ENCODE measurements at regions not wholly inside any gene's neighbourhood (a gene's known extent, or its start where the extent isn't known, plus 50 kb on each side); places are given as distances from the start of the nearest gene placed in this dataset.

DNA sequence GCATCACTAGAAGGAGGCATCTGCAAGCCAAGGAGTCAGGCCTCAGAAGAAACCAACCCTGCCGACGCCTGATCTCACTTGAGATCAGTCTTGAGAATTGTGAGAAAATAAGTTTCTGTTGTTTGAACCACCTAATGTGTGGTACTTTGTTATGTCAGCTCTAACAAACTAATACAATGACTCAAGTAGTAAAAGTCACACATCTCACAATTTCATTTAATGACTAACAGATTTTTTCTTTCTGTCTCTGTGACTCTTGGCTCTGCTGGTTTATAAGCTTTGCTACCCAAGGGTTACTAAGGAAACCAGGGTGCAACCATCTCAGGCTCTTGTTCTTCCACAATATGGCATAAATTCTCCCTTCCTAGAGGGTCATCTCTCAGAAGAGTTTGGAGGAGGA, 315.8 kb upstream of the GRAMD2B start:
- no peak for TF ChIP-seq NR2F2 (IDR thresholded peaks at IDR 0.05)
- TF ChIP-seq EGR1 (IDR thresholded peaks at IDR 0.05; ENCODE audit: low read depth in 2 of 2): no peak
- TF ChIP-seq, protein P1, sequence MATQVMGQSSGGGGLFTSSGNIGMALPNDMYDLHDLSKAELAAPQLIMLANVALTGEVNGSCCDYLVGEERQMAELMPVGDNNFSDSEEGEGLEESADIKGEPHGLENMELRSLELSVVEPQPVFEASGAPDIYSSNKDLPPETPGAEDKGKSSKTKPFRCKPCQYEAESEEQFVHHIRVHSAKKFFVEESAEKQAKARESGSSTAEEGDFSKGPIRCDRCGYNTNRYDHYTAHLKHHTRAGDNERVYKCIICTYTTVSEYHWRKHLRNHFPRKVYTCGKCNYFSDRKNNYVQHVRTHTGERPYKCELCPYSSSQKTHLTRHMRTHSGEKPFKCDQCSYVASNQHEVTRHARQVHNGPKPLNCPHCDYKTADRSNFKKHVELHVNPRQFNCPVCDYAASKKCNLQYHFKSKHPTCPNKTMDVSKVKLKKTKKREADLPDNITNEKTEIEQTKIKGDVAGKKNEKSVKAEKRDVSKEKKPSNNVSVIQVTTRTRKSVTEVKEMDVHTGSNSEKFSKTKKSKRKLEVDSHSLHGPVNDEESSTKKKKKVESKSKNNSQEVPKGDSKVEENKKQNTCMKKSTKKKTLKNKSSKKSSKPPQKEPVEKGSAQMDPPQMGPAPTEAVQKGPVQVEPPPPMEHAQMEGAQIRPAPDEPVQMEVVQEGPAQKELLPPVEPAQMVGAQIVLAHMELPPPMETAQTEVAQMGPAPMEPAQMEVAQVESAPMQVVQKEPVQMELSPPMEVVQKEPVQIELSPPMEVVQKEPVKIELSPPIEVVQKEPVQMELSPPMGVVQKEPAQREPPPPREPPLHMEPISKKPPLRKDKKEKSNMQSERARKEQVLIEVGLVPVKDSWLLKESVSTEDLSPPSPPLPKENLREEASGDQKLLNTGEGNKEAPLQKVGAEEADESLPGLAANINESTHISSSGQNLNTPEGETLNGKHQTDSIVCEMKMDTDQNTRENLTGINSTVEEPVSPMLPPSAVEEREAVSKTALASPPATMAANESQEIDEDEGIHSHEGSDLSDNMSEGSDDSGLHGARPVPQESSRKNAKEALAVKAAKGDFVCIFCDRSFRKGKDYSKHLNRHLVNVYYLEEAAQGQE (IDR thresholded peaks at IDR 0.05): no peak
- TF ChIP-seq SP1 (IDR thresholded peaks at IDR 0.05): no peak
- TF ChIP-seq, protein P2, sequence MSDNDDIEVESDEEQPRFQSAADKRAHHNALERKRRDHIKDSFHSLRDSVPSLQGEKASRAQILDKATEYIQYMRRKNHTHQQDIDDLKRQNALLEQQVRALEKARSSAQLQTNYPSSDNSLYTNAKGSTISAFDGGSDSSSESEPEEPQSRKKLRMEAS (IDR thresholded peaks at IDR 0.05): no peak
- no peak for TF ChIP-seq RAD21 (IDR thresholded peaks at IDR 0.05)
- TF ChIP-seq, protein P3, sequence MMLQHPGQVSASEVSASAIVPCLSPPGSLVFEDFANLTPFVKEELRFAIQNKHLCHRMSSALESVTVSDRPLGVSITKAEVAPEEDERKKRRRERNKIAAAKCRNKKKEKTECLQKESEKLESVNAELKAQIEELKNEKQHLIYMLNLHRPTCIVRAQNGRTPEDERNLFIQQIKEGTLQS (IDR thresholded peaks at IDR 0.05): no peak
- TF ChIP-seq HNF4A (conservative IDR thresholded peaks at IDR 0.05): no peak
- no peak for TF ChIP-seq YY1 (IDR thresholded peaks at IDR 0.05)
- TF ChIP-seq TAF1 (conservative IDR thresholded peaks at IDR 0.05): no peak

DNA sequence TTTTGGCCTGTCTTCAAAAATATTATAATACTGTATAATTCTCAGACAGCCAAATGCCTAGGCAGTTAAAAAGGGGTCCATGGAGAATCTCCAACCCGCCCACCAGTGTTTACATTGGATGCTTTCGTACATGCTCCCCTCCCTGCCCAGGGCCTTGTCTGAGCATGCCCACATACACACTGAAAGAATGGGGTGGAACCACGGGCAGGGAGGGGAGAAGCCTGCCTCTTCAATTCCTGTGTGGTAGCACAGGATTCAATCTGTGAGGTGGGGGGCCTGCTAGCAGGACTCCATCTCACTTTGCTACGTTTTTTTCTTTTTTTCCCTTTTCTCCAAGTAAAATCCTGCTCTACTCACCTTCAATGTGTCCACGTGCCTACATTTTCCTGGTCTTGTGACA, 314.7 kb upstream of the GRAMD2B start:
- H3K27ac ChIP-seq (ENCODE audit: low read depth in 1 of 2, low read length in 2 of 2): no peak overlapping the region
- H3K36me3 ChIP-seq (ENCODE audit: control insufficient read depth in 4 of 4, insufficient read depth in 3 of 4, low read depth in 1 of 4, low read length in 3 of 4): no peaks in the 10 kb centered on the region
- TF ChIP-seq GABPA (IDR thresholded peaks at IDR 0.05 in 1 of 2, conservative IDR thresholded peaks at IDR 0.05 in 1 of 2): no peak
- TF ChIP-seq HNF4G (IDR thresholded peaks at IDR 0.05): no peak
- TF ChIP-seq SP1 (IDR thresholded peaks at IDR 0.05): no peak
- TF ChIP-seq FOXA1 (IDR thresholded peaks at IDR 0.05): no peak
- TF ChIP-seq, protein P2 (IDR thresholded peaks at IDR 0.05): no peak
- TF ChIP-seq, protein P1 (IDR thresholded peaks at IDR 0.05): no peak
- TF ChIP-seq RAD21 (IDR thresholded peaks at IDR 0.05): no peak
- TF ChIP-seq, protein P4, sequence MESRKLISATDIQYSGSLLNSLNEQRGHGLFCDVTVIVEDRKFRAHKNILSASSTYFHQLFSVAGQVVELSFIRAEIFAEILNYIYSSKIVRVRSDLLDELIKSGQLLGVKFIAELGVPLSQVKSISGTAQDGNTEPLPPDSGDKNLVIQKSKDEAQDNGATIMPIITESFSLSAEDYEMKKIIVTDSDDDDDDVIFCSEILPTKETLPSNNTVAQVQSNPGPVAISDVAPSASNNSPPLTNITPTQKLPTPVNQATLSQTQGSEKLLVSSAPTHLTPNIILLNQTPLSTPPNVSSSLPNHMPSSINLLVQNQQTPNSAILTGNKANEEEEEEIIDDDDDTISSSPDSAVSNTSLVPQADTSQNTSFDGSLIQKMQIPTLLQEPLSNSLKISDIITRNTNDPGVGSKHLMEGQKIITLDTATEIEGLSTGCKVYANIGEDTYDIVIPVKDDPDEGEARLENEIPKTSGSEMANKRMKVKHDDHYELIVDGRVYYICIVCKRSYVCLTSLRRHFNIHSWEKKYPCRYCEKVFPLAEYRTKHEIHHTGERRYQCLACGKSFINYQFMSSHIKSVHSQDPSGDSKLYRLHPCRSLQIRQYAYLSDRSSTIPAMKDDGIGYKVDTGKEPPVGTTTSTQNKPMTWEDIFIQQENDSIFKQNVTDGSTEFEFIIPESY (IDR thresholded peaks at IDR 0.05): no peak
- TF ChIP-seq, protein P5, sequence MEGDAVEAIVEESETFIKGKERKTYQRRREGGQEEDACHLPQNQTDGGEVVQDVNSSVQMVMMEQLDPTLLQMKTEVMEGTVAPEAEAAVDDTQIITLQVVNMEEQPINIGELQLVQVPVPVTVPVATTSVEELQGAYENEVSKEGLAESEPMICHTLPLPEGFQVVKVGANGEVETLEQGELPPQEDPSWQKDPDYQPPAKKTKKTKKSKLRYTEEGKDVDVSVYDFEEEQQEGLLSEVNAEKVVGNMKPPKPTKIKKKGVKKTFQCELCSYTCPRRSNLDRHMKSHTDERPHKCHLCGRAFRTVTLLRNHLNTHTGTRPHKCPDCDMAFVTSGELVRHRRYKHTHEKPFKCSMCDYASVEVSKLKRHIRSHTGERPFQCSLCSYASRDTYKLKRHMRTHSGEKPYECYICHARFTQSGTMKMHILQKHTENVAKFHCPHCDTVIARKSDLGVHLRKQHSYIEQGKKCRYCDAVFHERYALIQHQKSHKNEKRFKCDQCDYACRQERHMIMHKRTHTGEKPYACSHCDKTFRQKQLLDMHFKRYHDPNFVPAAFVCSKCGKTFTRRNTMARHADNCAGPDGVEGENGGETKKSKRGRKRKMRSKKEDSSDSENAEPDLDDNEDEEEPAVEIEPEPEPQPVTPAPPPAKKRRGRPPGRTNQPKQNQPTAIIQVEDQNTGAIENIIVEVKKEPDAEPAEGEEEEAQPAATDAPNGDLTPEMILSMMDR (IDR thresholded peaks at IDR 0.05; ENCODE audit: low read depth, low read length, missing input control): no peak
- TF ChIP-seq TAF1 (conservative IDR thresholded peaks at IDR 0.05): no peak
- no peak for TF ChIP-seq YY1 (IDR thresholded peaks at IDR 0.05)
- no peak for TF ChIP-seq FOXA2 (IDR thresholded peaks at IDR 0.05)
- TF ChIP-seq JUND (IDR thresholded peaks at IDR 0.05): no peak
- TF ChIP-seq HNF4A (conservative IDR thresholded peaks at IDR 0.05): no peak
- no peak for TF ChIP-seq EGR1 (IDR thresholded peaks at IDR 0.05; ENCODE audit: low read depth in 2 of 2)
- no peak for TF ChIP-seq RXRA (IDR thresholded peaks at IDR 0.05)
- TF ChIP-seq, protein P3 (IDR thresholded peaks at IDR 0.05): no peak
- H3K4me3 ChIP-seq (ENCODE audit: low read depth in 1 of 3, low read length in 3 of 3): no peak overlapping the region
- WGBS: 75% methylated on average over 5 of the region's 5 CpGs
- no peaks in the 10 kb centered on the region for H3K4me1 ChIP-seq (ENCODE audit: control insufficient read depth in 4 of 4, insufficient read depth in 4 of 4, low read length in 3 of 4)
- DNase-seq (ENCODE audit: low spot score): no peak
- peaks cover 0 to 3% (median 0%) of the 10 kb centered on the region in 4 donors for H3K9me3 ChIP-seq (ENCODE audit: control insufficient read depth in 4 of 4, low read length in 3 of 4)
- H3K9ac ChIP-seq (ENCODE audit: low read depth in 1 of 2, low read length in 2 of 2): no peak overlapping the region
- no peaks in the 10 kb centered on the region for H3K27me3 ChIP-seq (ENCODE audit: control insufficient read depth in 4 of 4, insufficient read depth in 4 of 4, low read length in 3 of 4)

More for the DNA sequence above, 315.8 kb upstream of the GRAMD2B start:
- Histone ChIP-seq H3K36me3 (ENCODE audit: control insufficient read depth in 4 of 4, insufficient read depth in 3 of 4, low read depth in 1 of 4, low read length in 3 of 4) (no peaks in the 10 kb centered on the region), H3K9me3 (ENCODE audit: control insufficient read depth in 4 of 4, low read length in 3 of 4) (no peaks in the 10 kb centered on the region), H3K27ac (ENCODE audit: low read depth in 1 of 2, low read length in 2 of 2) (no peak overlapping the region), H3K4me1 (ENCODE audit: control insufficient read depth in 4 of 4, insufficient read depth in 4 of 4, low read length in 3 of 4) (no peaks in the 10 kb centered on the region), H3K4me3 (ENCODE audit: low read depth in 1 of 3, low read length in 3 of 3) (no peak overlapping the region), H3K27me3 (ENCODE audit: control insufficient read depth in 4 of 4, insufficient read depth in 4 of 4, low read length in 3 of 4) (no peaks in the 10 kb centered on the region), H3K9ac (ENCODE audit: low read depth in 1 of 2, low read length in 2 of 2) (no peak overlapping the region)
- DNase-seq (ENCODE audit: low spot score): no peak
- WGBS: 95% methylated on average over 2 of the region's 2 CpGs

Measured in liver (tissue), 8 donors.